IMR-90 (cell line): ENCODE measurements at regions not wholly inside any gene's neighbourhood (a gene's known extent, or its start where the extent isn't known, plus 50 kb on each side); places are given as distances from the start of the nearest gene placed in this dataset.

Source experiments
- ATAC-seq: fragments of 200-7000 bp; cut with Tn5 transposase; 2 replicates; pipeline ENCODE4 v1.9.1; 2020; ENCODE audit warnings: low read depth, mild to moderate bottlenecking, moderate library complexity
- BruUV-seq: library from RNA; stranded (reverse); fragments of 400-500 nt; replicated peaks from 2 replicates; lab custom pipeline; 2021; lab: Mats Ljungman, UMichigan
- CTCF ChIA-PET: fragments of 300-600 bp; formaldehyde crosslinking; extraction: SDS; loops from one replicate; lab custom pipeline; 2021; ENCODE audit warnings: antibody characterized with exemption; lab: Yijun Ruan, JAX
- POLR2A ChIA-PET: fragments of 300-600 bp; sonication (Branson Sonifier 250); formaldehyde crosslinking; loops from one replicate; lab custom pipeline; 2022; ENCODE audit warnings: antibody characterized with exemption; ENCODE audit not compliant: unreplicated experiment; lab: Charles Lee
- DNase-seq: peaks from one replicate; pipeline ENCODE4 v3.0.0; 2013
- H2AFZ ChIP-seq: replicated peaks from 2 replicates; pipeline ENCODE3; 2013; ENCODE audit warnings: low read length, mild to moderate bottlenecking; ENCODE audit not compliant: poor library complexity
- H2AK5ac ChIP-seq: 2 replicates; pipeline ENCODE4 v1.6.1; 2013; ENCODE audit warnings: low read depth, low read length, inconsistent platforms
- H2AK9ac ChIP-seq: replicated peaks from 2 replicates; pipeline ENCODE3; 2013; ENCODE audit warnings: mild to moderate bottlenecking, low read depth, low read length, moderate library complexity; ENCODE audit not compliant: poor library complexity
- H2BK120ac ChIP-seq: 2 replicates; pipeline ENCODE4 v1.6.1; 2013; ENCODE audit warnings: low read depth, low read length, inconsistent platforms
- H2BK15ac ChIP-seq: 3 replicates; pipeline ENCODE4 v1.6.1; 2013; ENCODE audit warnings: low read depth, low read length, inconsistent platforms
- H2BK20ac ChIP-seq: 2 replicates; pipeline ENCODE4 v1.6.1; 2013; ENCODE audit warnings: low read depth, mild to moderate bottlenecking, inconsistent platforms, low read length, moderate library complexity
- H2BK5ac ChIP-seq: 2 replicates; pipeline ENCODE4 v1.6.1; 2013; ENCODE audit warnings: mild to moderate bottlenecking, low read depth, low read length, inconsistent platforms; ENCODE audit not compliant: poor library complexity, severe bottlenecking
- H3K14ac ChIP-seq: replicated peaks from 2 replicates; pipeline ENCODE4 v1.6.1; 2013; ENCODE audit warnings: low read depth, low read length, inconsistent platforms
- H3K18ac ChIP-seq: 2 replicates; pipeline ENCODE4 v1.6.1; 2013; ENCODE audit warnings: low read depth, low read length, control low read depth
- H3K23ac ChIP-seq: 2 replicates; pipeline ENCODE4 v1.6.1; 2013; ENCODE audit warnings: low read depth, low read length, inconsistent platforms
- H3K27ac ChIP-seq: 2 replicates; pipeline ENCODE4 v1.5.1; 2013; ENCODE audit warnings: mild to moderate bottlenecking, control low read depth, low read length; ENCODE audit not compliant: insufficient read depth
- H3K27me3 ChIP-seq: 2 replicates; pipeline ENCODE4 v1.6.1; 2013; ENCODE audit warnings: low read length; ENCODE audit not compliant: control insufficient read depth, insufficient read depth
- H3K36me3 ChIP-seq: 2 replicates; pipeline ENCODE4 v1.6.1; 2013; ENCODE audit warnings: low read length, mixed read lengths; ENCODE audit not compliant: control insufficient read depth, insufficient read depth
- H3K4ac ChIP-seq: 2 replicates; pipeline ENCODE4 v1.6.1; 2013; ENCODE audit warnings: low read depth, low read length, inconsistent platforms
- H3K4me1 ChIP-seq: 2 replicates; pipeline ENCODE4 v1.6.1; 2013; ENCODE audit warnings: low read length, mixed read lengths; ENCODE audit not compliant: control insufficient read depth, insufficient read depth
- H3K4me2 ChIP-seq: 2 replicates; pipeline ENCODE4 v1.6.1; 2013; ENCODE audit warnings: low read depth, mild to moderate bottlenecking, control low read depth, low read length, moderate library complexity
- H3K4me3 ChIP-seq: 2 replicates; pipeline ENCODE4 v1.5.1; 2013; ENCODE audit warnings: low read depth, mild to moderate bottlenecking, control low read depth, low read length, moderate library complexity; ENCODE audit not compliant: insufficient read depth
- H3K56ac ChIP-seq: 2 replicates; pipeline ENCODE4 v1.6.1; 2013; ENCODE audit warnings: low read length, inconsistent platforms; ENCODE audit not compliant: insufficient read depth; ENCODE audit errors: extremely low read depth
- H3K79me1 ChIP-seq, 2 experiments: 2 replicates each; pipeline ENCODE4 v1.6.1; 2013; ENCODE audit warnings: low read length in 2 of 2, inconsistent platforms in 1 of 2, low read depth in 1 of 2
- H3K9ac ChIP-seq: 2 replicates; pipeline ENCODE4 v1.6.1; 2013; ENCODE audit warnings: low read depth, low read length, control low read depth
- H3K9me1 ChIP-seq: 2 replicates; pipeline ENCODE4 v1.6.1; 2013; ENCODE audit warnings: low read length, inconsistent platforms; ENCODE audit not compliant: insufficient read depth
- H3K9me3 ChIP-seq: 2 replicates; pipeline ENCODE4 v1.6.1; 2013; ENCODE audit warnings: low read length; ENCODE audit not compliant: control insufficient read depth, insufficient read depth
- H4K20me1 ChIP-seq: 2 replicates; pipeline ENCODE4 v1.6.1; 2013; ENCODE audit warnings: low read length, inconsistent platforms; ENCODE audit not compliant: insufficient read depth
- H4K5ac ChIP-seq: 2 replicates; pipeline ENCODE4 v1.6.1; 2013; ENCODE audit warnings: mild to moderate bottlenecking, low read depth, low read length, control low read depth
- H4K8ac ChIP-seq, 2 experiments: 2 replicates each; pipeline ENCODE4 v1.6.1; 2013; ENCODE audit warnings: low read depth in 2 of 2, low read length in 2 of 2, control low read depth in 1 of 2, inconsistent platforms in 1 of 2
- H4K91ac ChIP-seq: 2 replicates; pipeline ENCODE4 v1.6.1; 2013; ENCODE audit warnings: low read depth, low read length, inconsistent platforms; ENCODE audit not compliant: insufficient read depth
- BHLHE40 ChIP-seq: fragments of 150-350 bp; IDR thresholded peaks from 2 replicates; pipeline ENCODE4 v1.6.1; 2016; ENCODE audit warnings: mild to moderate bottlenecking, low read depth, low read length
- CEBPB ChIP-seq: IDR thresholded peaks from 2 replicates; pipeline ENCODE4 v1.6.1; 2012; ENCODE audit warnings: low read depth, low read length, improper control_type of control experiment
- CHD1 ChIP-seq: IDR thresholded peaks from 2 replicates; pipeline ENCODE4 v1.6.1; 2012; ENCODE audit warnings: low read depth, low read length, improper control_type of control experiment
- FOS ChIP-seq: fragments of 150-350 bp; IDR thresholded peaks from 2 replicates; pipeline ENCODE4 v1.6.1; 2016; ENCODE audit warnings: low read depth, low read length
- MAFK ChIP-seq: IDR thresholded peaks from 2 replicates; pipeline ENCODE4 v1.6.1; 2012; ENCODE audit warnings: low read depth, low read length, improper control_type of control experiment
- MAZ ChIP-seq: IDR thresholded peaks from 2 replicates; pipeline ENCODE4 v1.6.1; 2012; ENCODE audit warnings: low read depth, mild to moderate bottlenecking, low read length, improper control_type of control experiment, moderate library complexity, borderline replicate concordance
- MXI1 ChIP-seq: IDR thresholded peaks from 2 replicates; pipeline ENCODE4 v1.6.1; 2012; ENCODE audit warnings: low read depth, mild to moderate bottlenecking, low read length, moderate library complexity, borderline replicate concordance
- NFE2L2 ChIP-seq: fragments of 150-350 bp; IDR thresholded peaks from 2 replicates; pipeline ENCODE4 v1.6.1; 2016; ENCODE audit warnings: low read depth, mild to moderate bottlenecking, low read length
- POLR2A ChIP-seq: IDR thresholded peaks from 2 replicates; pipeline ENCODE4 v1.6.1; 2012; ENCODE audit warnings: mild to moderate bottlenecking, low read depth, low read length
- RAD21 ChIP-seq: IDR thresholded peaks from 2 replicates; pipeline ENCODE4 v1.6.1; 2012; ENCODE audit warnings: low read length, improper control_type of control experiment
- RCOR1 ChIP-seq: IDR thresholded peaks from 2 replicates; pipeline ENCODE4 v1.6.1; 2012; ENCODE audit warnings: mild to moderate bottlenecking, low read length, improper control_type of control experiment; ENCODE audit not compliant: insufficient replicate concordance
- RFX5 ChIP-seq: IDR thresholded peaks from 2 replicates; pipeline ENCODE4 v1.8.0; 2012; ENCODE audit warnings: low read depth, mild to moderate bottlenecking, low read length, moderate library complexity
- SMC3 ChIP-seq: fragments of 150-350 bp; IDR thresholded peaks from 2 replicates; pipeline ENCODE4 v1.6.1; 2016; ENCODE audit warnings: low read depth, mild to moderate bottlenecking, antibody characterized with exemption, low read length, moderate library complexity
- WGBS, 2 experiments: methylation state at CpG; one replicate each; pipeline versions ENCODE4 v1.1.5 to v1.1.7; 2013; ENCODE audit warnings: missing lambda C conversion rate in 2 of 2; ENCODE audit not compliant: insufficient read length in 1 of 2; ENCODE audit errors: extremely low coverage in 2 of 2; 5-methylcytosine and 5-hydroxymethylcytosine counted together
- dilution Hi-C: fragments of 300-500 bp; cut with HindIII; formaldehyde crosslinking; loops from one replicate; pipeline ENCODE4 v1.14.3; 2018; ENCODE audit warnings: low sequenced_read_pairs; ENCODE audit not compliant: unreplicated experiment
- in situ Hi-C: fragments of 300-500 bp; cut with MboI; formaldehyde crosslinking; loops from 3 replicates; pipeline ENCODE4 v1.14.3; 2019; ENCODE audit warnings: low sequenced_read_pairs, inconsistent platforms, mixed read lengths
- intact Hi-C: fragments of 100-400 bp; cut with micrococcal nuclease; formaldehyde crosslinking; loops from 2 replicates; pipeline ENCODE4 v1.10.0; 2022
- TF ChIP-seq, protein P1 (sequence below): fragments of 150-350 bp; IDR thresholded peaks from 2 replicates; pipeline ENCODE4 v1.6.1; 2016; ENCODE audit warnings: low read depth, mild to moderate bottlenecking, low read length, moderate library complexity, borderline replicate concordance
- TF ChIP-seq, protein P2 (sequence below): fragments of 150-350 bp; IDR thresholded peaks from 2 replicates; pipeline ENCODE4 v1.6.1; 2017; ENCODE audit warnings: mild to moderate bottlenecking, antibody characterized with exemption, low read length, low read depth
- TF ChIP-seq, protein P3 (sequence below): conservative IDR thresholded peaks from 2 replicates; pipeline ENCODE4 v1.5.1; 2012; ENCODE audit warnings: mild to moderate bottlenecking, low read depth, low read length, improper control_type of control experiment

DNA sequence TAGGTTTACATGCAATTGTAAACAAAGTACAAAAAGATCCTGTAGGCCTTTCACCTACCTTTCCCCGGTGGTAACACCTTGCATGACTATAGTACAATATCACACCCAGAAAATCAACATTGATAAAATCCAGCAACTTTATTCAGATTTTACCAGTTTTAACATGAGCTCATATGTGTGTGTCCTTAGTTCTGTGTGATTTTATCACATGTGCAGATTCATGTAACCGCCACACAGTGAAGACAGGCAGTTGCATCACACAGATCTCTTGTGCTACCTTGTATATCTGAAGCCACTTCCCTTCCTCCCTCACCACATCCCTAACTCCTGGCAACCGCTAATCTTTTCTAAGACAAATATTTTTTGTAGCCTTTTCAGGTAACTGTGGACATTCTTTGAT, 183.5 kb upstream of the C2CD4B start:
- in situ Hi-C loops, result no loop called here
- Histone ChIP-seq H3K27me3 (peaks cover 24% of the 10 kb centered on the region), H2AK9ac (no peak overlapping the region), H3K4me1 (no peaks in the 10 kb centered on the region; the same call in 1 of the 2 replicates), H3K27ac (no peak overlapping the region), H4K20me1 (no peaks in the 10 kb centered on the region), H3K79me1 (no peaks in the 10 kb centered on the region), H3K18ac (no peak overlapping the region), H2BK5ac (no peak overlapping the region), H4K8ac (no peak overlapping the region), H4K91ac (no peak overlapping the region), H3K14ac (no peak overlapping the region), H3K4ac (no peak overlapping the region), H3K56ac (no peak overlapping the region), H2BK120ac (no peak overlapping the region), H3K9ac (no peak overlapping the region), H4K5ac (no peak overlapping the region), H3K4me2 (no peak overlapping the region), H2AFZ (no peak overlapping the region), H3K9me1 (no peaks in the 10 kb centered on the region; the same call in 1 of the 2 replicates), H3K4me3 (no peak overlapping the region), H3K9me3 (no peaks in the 10 kb centered on the region), H2BK15ac (no peak overlapping the region), H2AK5ac (no peak overlapping the region), H3K23ac (no peak overlapping the region), H3K36me3 (no peaks in the 10 kb centered on the region), H2BK20ac (no peak overlapping the region)
- POLR2A ChIA-PET, result no interaction called here
- no TSS peak for BruUV-seq
- intact Hi-C loops, result no loop called here
- no peak for TF ChIP-seq BHLHE40
- no peak for TF ChIP-seq MAZ
- TF ChIP-seq POLR2A, result no peak
- TF ChIP-seq MAFK, result no peak
- TF ChIP-seq, protein P1, sequence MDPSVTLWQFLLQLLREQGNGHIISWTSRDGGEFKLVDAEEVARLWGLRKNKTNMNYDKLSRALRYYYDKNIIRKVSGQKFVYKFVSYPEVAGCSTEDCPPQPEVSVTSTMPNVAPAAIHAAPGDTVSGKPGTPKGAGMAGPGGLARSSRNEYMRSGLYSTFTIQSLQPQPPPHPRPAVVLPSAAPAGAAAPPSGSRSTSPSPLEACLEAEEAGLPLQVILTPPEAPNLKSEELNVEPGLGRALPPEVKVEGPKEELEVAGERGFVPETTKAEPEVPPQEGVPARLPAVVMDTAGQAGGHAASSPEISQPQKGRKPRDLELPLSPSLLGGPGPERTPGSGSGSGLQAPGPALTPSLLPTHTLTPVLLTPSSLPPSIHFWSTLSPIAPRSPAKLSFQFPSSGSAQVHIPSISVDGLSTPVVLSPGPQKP, result no peak
- no peak for TF ChIP-seq RCOR1
- TF ChIP-seq MXI1, result no peak
- TF ChIP-seq, protein P2, sequence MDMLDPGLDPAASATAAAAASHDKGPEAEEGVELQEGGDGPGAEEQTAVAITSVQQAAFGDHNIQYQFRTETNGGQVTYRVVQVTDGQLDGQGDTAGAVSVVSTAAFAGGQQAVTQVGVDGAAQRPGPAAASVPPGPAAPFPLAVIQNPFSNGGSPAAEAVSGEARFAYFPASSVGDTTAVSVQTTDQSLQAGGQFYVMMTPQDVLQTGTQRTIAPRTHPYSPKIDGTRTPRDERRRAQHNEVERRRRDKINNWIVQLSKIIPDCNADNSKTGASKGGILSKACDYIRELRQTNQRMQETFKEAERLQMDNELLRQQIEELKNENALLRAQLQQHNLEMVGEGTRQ, result no peak
- TF ChIP-seq CHD1, result no peak
- no peak for TF ChIP-seq RAD21
- no peak for TF ChIP-seq NFE2L2
- TF ChIP-seq SMC3, result no peak
- no peak for TF ChIP-seq CEBPB
- TF ChIP-seq FOS, result no peak
- no peak for TF ChIP-seq RFX5
- TF ChIP-seq, protein P3, sequence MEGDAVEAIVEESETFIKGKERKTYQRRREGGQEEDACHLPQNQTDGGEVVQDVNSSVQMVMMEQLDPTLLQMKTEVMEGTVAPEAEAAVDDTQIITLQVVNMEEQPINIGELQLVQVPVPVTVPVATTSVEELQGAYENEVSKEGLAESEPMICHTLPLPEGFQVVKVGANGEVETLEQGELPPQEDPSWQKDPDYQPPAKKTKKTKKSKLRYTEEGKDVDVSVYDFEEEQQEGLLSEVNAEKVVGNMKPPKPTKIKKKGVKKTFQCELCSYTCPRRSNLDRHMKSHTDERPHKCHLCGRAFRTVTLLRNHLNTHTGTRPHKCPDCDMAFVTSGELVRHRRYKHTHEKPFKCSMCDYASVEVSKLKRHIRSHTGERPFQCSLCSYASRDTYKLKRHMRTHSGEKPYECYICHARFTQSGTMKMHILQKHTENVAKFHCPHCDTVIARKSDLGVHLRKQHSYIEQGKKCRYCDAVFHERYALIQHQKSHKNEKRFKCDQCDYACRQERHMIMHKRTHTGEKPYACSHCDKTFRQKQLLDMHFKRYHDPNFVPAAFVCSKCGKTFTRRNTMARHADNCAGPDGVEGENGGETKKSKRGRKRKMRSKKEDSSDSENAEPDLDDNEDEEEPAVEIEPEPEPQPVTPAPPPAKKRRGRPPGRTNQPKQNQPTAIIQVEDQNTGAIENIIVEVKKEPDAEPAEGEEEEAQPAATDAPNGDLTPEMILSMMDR, result no peak
- no peak for ATAC-seq
- CTCF ChIA-PET, result no interaction called here
- DNase-seq, result no peak
- no CpG with 5 or more reads among the region's 3 CpGs for WGBS, 2 experiments
- dilution Hi-C loops, result no loop called here
